AG09319 (cell line): ENCODE measurements at regions not wholly inside any gene's neighbourhood (a gene's known extent, or its start where the extent isn't known, plus 50 kb on each side); places are given as distances from the start of the nearest gene placed in this dataset.
A peak's percentile ranks its signal among the peaks of the same experiment; 100 is the strongest.
"Not testable (repeated sequence)": the region's sequence is repeated elsewhere in the genome, so short reads cannot be mapped to it uniquely, and the experiment has no call there.

ENCODE experiments used
- DNase-seq: peaks from one replicate; pipeline ENCODE4 v3.0.0-alpha.2; 2010; ENCODE audit warnings: low read depth; ENCODE audit errors: extremely low read depth
- TF ChIP-seq, protein P1 (sequence below): IDR thresholded peaks from 2 replicates; pipeline ENCODE4 v1.5.1; 2011; ENCODE audit warnings: low read depth, mild to moderate bottlenecking, inconsistent platforms, low read length, moderate library complexity

DNA sequence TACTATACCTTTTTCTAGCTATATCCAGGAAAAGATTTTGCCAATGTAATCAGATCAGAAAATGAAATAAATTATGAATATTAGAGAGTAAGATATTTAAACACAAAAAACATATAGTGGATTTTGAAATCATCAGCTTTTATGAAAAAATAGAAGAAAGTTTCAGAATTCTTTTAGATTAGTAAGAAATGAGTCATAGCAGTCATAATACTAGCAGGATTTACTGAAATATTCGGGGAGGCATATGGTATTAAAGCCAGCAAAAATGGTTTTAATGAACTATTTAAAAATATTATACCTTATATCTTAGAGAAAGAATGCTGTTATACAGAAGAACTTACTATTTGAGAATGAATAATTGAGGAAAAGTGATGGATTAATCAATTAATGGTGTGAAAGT is 303.6 kb upstream of the NUDT12 start:
- TF ChIP-seq, protein P1, sequence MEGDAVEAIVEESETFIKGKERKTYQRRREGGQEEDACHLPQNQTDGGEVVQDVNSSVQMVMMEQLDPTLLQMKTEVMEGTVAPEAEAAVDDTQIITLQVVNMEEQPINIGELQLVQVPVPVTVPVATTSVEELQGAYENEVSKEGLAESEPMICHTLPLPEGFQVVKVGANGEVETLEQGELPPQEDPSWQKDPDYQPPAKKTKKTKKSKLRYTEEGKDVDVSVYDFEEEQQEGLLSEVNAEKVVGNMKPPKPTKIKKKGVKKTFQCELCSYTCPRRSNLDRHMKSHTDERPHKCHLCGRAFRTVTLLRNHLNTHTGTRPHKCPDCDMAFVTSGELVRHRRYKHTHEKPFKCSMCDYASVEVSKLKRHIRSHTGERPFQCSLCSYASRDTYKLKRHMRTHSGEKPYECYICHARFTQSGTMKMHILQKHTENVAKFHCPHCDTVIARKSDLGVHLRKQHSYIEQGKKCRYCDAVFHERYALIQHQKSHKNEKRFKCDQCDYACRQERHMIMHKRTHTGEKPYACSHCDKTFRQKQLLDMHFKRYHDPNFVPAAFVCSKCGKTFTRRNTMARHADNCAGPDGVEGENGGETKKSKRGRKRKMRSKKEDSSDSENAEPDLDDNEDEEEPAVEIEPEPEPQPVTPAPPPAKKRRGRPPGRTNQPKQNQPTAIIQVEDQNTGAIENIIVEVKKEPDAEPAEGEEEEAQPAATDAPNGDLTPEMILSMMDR: no peak

DNA sequence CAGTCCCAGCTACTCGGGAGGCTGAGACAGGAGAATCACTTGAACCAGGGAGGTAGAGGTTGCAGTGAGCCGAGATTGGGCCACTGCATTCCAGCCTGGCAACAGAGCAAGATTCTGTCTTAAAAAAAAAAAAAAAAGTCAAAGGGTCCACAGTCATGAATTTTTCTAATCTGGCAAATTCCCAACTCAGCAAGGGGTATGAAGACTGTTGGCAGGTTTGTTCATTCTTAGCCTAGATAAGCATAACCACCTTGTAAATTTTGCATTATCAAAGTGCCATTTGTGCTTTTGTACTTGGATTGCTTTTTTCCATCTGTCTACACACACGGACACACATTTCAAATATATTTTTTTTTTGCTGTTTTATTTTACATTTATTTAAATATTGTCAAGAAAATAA is 299.8 kb upstream of the NUDT12 start:
- DNase-seq: no peak
- TF ChIP-seq, protein P1: no peak

More for the DNA sequence above, 303.6 kb upstream of the NUDT12 start:
- DNase-seq: no peak

DNA sequence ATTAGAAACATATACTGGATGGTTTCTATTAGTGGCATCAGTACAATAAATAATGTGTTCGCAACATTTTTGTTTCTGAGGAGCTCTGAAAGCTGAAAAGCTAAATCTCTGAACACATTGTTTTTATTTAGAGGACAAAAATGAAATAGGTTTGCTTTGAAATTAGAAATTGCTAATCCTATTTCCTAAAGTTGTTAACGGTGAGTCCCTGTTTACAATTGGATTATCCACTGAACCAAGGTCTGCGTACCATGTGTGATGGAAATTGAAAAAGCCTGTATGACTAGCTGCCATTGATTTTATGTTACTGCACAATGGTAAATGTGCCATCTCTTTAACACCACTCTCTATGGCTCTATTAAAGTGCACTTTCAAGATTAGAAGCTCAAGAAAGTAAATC is 297.7 kb upstream of the NUDT12 start:
- no peak for DNase-seq

DNA sequence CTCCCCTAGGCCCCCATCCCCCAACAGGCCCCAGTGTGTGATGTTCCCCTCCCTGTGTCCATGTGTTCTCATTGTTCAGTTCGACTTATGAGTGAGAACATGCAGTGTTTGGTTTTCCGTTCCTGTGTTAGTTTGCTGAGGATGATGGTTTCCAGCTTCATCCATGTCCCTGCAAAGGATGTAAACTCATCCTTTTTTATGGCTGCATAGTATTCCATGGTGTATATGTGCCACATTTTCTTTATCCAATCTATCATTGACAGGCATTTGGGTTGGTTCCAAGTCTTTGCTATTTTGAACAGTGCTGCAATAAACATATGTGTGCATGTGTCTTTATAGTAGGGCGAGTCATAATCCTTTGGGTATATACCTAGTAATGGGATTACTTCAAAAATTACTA is 295.8 kb upstream of the NUDT12 start:
- not testable (repeated sequence) for DNase-seq

More for the DNA sequence above, 297.7 kb upstream of the NUDT12 start:
- TF ChIP-seq, protein P1: no peak

DNA sequence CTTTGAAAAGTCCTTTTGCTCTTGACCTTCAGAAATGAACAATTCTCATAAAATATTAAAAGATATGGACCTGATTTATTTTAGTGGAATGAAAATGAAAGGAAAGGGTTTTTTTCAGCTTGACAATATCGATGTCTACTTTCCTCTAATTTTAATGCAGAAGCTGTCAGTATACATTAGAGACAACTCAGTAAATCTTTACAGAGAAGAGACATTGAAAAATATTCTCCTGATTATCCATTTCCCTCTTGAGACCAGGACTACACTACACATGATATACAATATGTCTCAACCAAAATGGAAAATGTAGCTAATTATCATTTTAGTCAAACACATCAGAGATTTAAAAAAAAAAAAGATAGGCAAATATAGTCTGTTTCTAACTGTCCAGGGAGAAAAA is 288.5 kb upstream of the NUDT12 start:
- DNase-seq: no peak
- TF ChIP-seq, protein P1: no peak

DNA sequence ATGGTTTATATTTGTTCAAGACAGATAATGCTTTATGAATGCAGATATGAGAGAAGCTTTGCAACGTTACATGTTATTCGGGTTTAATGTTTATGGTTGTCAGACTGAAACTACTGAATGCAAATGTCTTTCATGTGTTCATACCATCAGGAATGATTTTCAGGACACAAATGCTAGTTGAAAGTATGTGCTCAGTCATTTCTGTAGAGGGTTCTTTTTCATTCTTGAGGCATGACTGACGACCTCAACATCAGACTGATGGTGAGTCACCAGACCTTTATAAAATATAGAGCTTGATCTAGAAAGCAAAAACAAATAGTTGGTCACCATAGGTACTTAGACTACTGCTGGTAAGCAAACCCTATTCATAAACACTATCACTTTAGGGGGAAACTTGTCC is 287.3 kb upstream of the NUDT12 start:
- peak; percentile 18 for DNase-seq
- TF ChIP-seq, protein P1: no peak

DNA sequence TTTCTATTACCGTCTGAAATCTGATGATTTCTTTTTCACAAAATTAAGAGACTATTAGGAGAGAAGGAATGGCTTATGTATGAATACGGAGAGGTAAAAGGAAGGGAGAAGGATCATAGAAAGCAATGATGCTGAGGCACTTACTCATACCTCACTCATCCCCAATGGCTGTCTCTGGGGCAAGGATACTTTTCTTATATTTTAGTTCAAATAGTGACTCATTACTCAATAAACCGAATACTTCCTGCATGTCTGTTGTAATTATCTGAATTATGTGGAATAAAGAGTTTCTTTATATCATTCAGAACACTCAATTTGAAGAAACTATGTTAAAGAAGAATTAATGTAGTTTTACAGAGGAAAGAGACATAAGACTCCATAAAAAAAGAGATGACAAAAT is 284.5 kb upstream of the NUDT12 start:
- no peak for DNase-seq
- TF ChIP-seq, protein P1: no peak

DNA sequence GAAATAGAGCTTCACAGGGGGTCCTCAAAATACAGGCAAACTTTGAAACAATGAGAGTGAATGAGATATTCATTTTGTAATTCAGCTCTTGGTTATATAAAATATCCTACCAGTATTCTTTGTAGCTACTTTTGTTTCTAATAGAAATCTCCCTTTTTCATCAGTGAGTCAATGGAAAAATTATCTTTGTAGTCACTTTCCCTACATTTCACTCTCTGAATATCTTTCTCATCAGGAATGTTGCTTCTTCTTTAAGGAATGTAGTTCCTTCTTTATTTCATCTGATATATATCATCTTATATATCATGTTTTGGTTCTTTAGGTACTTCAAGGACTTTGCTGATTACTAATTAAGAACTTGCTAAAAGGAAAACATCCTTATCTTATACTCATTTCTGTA is 280.3 kb upstream of the NUDT12 start:
- TF ChIP-seq, protein P1: no peak
- DNase-seq: no peak
